GM21576 (cell line): ENCODE measurements at regions not wholly inside any gene's neighbourhood (a gene's known extent, or its start where the extent isn't known, plus 50 kb on each side); places are given as distances from the start of the nearest gene placed in this dataset.
"Not testable (repeated sequence)": the region's sequence is repeated elsewhere in the genome, so short reads cannot be mapped to it uniquely, and the experiment has no call there.

ENCODE experiments used
- ATAC-seq: cut with Tn5 transposase; IDR thresholded peaks from one replicate; pipeline ENCODE4 v1.9.1; 2021; ENCODE audit warnings: mild to moderate bottlenecking, moderate library complexity; ENCODE audit not compliant: unreplicated experiment

DNA sequence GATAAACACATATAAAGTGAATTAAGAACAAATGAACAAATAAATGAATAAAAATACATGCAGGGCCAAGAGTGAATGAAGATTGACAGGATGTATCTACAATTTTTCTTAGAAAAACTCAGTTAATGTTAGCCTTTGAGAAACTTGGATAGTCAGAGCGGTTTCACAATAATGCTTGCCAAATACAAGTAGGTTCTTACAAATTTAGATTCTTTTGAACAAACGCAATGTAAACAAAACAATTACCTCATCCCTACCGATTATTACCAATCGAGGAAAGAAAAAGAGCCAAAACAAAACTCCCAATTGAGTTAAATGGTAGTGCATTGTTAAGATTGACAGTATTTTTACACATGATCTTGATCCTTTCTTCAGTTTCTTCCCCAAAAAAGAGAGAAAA lies 176.9 kb upstream of the DEPDC1 start:
- ATAC-seq = no peak

DNA sequence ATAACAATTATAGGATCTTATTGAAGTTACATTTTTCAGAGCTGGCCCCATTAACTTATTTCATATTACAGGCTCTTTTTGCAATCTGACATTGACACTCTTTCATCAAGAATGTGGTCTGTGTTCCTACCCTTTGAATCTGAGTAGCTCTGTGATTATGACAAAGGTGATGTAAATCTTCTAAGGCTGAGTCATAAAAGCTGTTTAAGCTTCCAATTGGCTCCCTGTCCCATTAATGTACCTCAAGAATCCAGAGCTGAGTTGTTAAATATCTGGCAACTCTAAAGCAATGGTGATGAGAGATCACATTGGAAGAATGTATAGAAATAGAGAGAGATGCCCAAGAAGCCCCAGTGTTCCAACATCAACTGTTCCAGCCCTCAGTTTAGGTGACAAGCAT lies 178.5 kb upstream of the DEPDC1 start:
- no peak for ATAC-seq

DNA sequence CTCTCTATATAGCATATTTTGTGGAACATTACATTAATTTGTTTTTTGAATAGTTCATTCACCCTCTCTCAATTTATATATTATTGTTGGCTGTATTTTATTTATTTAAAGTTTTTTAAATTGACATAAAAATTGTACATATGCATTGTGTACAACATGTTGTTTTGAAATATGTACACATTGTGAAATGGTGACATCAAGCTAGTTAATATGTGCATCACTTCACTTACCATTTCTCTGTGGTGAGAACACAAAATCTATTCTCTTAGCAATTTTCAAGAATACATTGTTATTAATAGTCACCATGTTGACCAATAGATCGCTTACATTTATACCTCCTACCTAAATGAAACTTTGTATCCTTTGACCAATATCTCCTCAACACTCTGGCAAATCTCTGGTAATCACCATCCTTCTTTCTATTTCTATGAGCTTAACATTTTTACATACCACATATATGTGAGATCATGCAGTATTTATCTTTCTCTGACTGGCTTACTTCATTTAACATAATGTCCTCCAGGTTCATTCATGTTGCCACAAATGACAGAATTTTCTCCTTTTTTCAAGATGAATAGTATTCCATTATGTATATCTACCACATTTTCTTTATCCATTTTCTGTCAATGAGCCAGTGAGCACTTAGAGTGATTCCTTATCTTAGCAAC lies 180.9 kb upstream of the DEPDC1 start:
- ATAC-seq = no peak

DNA sequence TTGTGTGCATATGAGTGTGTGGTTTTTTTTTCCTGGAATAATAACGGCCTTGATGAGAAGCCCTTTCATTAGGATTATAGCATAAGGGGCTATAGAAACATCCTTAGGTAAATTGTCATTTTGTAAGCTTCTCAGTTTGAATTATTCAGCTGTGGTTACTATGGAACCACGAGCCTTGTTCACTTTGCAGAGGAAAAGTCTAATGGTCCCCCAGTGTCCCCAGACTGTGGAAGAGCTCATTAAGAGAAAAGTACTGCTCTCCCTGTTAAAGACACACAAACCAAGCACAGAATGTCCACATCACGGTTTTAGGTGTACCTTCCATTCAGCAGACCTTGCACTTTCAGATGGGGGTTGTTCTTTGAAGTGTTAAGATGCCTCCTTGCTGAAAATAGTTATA lies 199.3 kb upstream of the DEPDC1 start:
- no peak for ATAC-seq

DNA sequence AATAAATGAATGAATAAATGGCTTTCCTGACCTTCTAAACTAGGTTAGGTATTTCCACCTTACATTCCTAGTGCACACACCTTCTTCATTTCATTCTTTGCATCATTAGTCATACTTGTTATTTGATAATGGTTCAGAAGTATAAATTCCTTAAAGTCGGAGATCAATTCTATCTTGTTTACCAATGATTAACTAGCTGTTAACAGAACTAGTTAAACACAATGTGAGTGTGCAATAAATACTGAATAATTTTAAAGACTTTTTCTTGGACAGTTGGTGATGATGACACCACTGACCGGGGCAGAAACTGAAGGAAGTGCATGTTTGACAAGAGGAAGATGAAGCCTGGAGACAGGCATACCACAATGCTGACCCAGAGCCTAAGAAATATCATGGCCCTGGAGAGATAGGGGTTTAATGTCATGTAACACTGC lies 207.1 kb upstream of the DEPDC1 start:
- no peak for ATAC-seq

DNA sequence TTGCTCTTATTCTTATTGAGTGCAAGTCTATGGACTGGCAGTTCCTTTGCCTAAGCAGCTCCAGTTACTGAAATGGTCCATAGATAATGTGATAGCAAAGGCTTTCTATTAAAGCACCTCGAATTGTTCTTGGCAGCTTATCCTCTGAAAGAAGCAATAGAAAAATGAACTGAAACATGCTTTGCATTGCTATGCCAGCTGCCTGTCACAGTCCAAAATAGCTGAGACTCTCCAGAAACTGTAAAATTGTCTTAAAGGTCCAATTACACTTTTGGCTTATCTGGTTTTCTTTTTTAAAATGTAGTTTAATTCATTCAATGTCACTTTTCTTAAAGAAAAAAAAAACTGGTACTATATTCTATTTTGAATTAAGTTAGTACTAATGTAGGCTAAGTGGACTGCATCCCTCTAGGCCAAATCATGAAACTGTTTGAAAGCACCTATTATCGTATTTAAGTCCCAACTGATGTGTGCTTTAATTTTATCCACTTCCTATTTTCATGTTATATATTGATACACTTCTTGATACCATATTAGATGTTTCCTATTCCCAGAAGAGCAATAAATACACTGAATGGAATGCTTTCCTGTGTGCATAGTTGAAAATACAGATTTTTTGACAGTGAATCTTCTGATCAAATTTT lies 208.0 kb upstream of the DEPDC1 start:
- ATAC-seq = no peak

DNA sequence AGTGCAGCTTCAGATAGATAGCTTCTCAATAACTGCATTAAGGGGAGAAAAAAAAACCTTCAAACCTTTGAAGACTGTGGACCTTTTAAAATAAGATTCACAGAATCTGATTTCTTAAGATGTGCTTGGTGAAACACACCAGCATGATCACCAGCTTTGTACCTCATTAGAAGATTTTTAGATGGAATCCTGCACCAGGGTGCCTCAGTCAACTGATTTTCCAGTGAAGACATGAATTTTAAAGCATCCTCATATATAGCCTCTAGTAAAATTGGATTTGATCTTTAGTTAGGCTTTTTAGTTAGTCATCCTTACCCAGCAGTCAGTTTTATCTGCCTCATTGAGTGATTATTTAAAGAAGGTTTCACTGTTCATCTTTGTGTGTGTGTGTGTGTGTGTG lies 208.6 kb upstream of the DEPDC1 start:
- no peak for ATAC-seq

DNA sequence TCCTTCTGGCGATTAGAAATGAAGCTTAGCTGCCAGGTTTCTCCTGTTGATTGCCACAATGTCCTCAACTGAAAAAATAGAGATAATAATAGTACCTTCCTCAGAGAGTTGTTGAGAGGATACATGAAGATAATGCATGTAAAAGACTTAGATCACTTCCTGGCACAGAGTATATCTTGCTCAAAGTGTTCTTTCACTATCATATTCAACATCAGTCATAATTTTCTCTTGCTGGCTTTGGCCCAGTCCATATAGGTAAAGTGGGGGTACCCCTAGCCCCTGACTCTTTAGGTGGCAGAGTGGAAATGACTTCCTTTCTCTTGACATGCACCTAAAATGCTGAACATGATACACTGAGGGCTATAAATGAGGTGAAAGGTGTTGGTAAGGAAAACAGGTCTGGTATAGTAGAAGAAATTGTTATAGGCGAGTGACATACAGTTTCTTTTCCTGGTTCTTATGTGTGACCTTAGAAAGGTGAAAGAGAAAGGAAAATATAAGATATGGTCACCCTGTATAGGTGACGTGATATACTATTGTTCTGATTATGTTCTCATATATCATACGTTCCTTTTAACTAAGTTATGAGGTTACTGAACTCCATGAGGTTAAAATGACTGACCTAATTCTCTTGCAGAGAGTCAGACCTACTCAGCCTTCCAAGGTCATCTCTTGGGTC lies 209.9 kb upstream of the DEPDC1 start:
- no peak for ATAC-seq

DNA sequence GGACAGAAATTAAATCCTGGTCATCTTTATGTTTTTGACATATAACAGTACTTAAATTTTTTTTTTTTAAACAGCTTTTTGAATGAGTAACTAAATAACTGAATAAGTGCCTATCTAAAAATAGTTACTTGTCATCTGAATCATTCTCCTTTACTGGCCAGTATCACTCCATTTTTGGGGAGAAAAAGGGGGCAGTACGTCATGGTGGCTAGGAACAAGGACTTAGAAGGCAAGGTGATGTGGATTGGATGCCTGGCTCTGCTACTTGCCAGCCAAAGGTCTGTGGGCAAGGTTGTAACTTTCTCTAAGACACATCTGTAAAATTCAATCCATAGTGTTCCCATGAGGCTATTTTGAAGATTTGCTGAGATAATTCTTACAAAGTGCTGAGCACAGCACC lies 220.4 kb upstream of the DEPDC1 start:
- ATAC-seq = no peak

DNA sequence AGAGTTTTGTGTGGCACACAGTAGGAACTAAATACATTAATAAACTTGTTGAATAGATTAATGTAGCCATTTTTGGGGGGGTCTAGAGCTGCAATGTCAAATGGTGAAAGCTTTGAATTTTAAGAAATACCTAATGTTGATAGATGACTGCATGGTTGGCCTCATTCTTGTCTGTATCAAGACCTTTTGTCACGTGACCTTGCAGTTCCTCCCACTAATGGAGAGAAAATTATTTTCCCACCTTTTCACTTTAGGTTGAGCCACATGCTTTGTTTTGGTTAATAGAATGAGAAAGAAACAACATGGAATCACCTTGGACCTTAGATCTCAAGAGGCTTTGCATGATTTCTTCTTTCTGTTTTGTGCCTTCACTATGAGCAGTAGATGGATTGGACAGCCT lies 223.6 kb upstream of the DEPDC1 start:
- no peak for ATAC-seq

DNA sequence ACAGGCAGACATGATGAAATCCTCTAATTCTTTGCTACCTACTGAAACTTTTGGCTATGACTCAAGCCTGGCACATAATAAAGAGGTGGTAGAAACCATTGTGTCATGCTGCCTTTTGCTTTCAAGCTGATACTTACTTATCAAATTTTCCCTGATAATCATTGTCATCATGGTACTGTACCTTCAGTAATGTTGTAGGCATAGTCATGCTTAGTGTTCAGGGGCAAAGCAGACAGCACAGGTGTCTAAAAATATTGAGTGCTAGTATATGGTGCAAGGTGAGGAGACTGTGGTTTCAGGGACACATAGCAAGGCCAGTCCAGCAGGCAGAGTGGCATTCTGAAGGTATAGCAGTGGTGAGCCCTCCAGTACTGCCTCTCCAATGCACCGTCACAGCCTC lies 226.9 kb upstream of the DEPDC1 start:
- no peak for ATAC-seq

DNA sequence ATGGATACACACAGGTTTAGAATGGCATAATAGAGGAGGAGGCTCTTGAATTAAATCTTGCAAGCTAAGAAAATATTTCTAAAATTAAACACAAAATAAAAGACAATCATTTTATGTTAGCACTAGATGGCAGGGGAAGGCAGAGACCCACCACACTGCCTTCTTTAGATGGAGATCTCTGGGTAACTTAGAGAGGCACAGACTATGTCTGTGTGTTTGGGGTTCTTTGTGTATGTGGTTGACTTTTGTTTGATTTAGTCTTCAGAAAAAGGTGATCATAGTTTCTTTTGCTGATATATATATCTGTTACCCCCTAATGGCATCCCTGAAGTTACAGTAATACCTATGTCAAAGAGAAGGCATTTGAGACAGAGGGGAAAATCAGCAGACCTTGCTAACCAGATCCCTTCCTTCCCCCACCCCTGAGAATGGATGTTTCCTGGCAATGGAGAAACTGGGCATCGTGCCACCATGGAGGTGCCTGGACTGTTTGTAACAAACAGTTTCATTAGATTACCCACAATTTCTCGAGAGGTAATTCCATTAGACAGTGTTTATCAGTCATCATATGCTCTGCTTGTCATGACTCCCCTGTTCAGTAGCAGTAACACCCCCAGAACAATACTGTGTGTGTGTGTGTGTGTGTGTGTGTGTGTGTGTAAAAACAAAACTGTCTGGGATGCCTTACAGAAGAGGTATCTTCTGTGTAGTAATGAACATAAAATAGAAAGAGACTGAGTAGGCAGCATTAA lies 228.3 kb upstream of the DEPDC1 start:
- ATAC-seq = no peak

DNA sequence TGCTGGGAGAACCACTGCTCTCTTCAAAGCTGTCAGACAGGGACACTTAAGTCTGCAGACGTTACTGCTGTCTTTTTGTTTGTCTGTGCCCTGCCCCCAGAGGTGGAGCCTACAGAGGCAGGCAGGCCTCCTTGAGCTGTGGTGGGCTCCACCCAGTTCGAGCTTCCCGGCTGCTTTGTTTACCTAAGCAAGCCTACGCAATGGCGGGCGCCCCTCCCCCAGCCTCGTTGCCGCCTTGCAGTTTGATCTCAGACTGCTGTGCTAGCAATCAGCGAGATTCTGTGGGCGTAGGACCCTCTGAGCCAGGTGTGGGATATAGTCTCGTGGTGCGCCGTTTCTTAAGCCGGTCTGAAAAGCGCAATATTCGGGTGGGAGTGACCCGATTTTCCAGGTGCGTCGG lies 242.6 kb upstream of the DEPDC1 start:
- ATAC-seq = not testable (repeated sequence)

DNA sequence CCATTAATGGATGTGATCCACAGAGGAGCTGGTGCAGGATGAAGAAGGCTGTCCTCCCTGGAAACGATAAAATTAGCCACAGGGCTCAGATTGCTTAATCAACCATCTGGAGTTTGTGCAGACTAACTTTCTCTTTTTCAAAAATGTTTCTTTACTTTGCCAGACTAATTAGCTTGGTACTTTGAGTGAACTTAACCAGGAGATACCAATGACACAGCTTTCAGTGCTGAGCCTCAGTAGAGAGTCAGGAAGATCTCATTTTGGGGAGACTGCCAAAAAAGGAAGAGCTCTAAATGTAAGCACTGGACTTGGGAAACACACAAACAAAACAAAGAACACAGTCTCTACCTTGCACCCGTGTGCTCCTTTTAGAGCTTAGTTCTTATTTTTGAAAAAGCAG lies 248.1 kb upstream of the DEPDC1 start:
- no peak for ATAC-seq

DNA sequence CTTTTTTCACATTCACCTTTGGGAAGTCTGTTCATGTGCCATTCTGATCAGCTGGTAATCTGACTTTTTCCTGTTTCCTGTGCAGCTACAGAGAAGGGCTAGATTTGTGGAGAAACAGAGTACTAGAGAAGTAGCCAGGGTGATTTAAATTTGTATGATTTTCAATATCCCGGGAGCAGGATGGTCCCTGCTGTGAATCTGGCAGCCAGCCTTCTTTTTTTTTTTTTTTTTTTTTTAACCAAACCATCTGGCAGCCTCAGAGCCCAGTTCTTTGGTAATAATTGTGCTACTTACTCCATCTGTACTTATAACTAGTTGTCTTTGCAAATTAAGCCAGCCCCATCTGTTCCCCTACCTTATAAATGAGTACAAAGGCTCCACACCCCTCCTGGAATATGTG lies 248.6 kb upstream of the DEPDC1 start:
- no peak for ATAC-seq

DNA sequence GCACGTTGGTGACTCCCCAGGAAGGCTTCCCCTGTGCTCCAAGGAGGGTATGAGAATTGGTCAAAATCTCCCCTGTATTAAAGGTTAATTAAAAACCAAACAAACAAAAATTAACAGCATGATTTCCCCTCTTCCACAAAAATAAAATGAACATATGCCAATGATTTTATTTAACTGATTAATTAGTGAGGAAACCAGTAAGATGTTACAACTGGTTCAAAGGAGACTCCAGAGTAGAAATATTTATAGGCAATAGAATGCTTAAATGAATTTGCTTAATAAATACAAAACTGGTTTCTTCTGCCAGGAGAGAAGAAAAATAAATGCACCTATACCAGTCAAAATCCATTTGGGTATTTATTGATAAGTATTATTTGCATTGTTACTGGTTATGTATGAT lies 249.5 kb upstream of the DEPDC1 start:
- no peak for ATAC-seq

DNA sequence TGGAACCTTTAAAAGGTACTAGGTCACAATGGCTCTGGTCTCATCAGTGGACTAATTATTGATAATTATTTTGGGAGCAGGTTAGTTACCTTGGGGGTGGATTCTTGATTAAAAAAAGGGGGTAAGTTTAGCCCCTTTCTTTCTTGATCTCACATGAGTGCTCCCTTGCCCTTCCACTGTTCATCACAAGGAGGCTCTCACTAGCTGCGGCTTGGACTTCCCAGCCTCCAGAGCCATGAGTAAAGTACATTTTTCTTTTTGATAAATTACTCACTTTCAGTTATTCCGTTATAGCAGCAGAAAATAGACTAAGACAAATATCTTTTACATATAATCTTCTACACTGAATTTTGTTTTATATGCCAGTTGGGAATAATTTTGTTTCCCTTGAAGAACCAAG lies 254.8 kb upstream of the DEPDC1 start:
- no peak for ATAC-seq

DNA sequence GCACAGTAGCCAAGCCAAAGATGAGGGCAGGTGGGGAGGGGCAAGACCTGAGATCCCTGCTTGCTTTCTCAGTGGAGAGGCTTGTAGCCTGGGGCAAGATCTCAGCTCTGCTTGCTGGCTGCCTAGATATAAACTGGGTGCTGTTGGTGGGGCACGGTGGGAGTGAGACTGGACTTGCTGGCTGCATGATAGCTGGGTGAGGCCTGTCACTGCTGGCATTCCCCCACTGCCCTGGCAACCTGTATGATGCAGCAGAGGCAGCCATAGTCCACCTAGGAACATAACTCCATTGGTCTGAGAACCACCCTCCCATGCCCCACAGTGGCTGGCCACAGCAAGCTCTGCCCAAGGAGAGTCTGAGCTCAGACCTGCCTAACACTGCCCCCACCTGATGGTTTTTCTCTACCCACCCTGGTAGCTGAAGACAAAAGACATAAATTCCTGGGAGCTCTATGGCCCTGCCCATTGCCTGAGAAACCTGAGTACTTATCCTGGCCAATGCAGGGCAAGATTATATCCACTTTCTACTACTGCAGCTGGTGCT lies 261.9 kb upstream of the DEPDC1 start:
- no peak for ATAC-seq

DNA sequence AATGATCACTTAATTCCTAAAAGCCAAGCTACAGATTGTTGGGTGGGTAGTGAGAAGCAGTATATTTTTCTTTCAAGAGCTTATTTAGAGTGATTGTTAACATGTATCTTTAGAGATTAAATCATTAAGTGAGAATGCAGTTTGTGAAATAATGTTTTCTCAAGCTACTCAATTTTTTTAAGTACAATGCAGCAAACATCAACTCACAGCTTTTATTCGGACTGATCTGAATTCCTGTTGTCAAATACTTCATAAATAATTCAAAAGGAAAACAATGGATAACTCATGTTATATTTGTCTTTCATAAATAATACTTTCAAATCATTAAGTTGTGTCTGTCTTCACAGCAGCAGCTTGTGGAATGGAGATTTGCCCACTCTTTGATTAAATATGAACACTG lies 271.1 kb upstream of the DEPDC1 start:
- no peak for ATAC-seq

DNA sequence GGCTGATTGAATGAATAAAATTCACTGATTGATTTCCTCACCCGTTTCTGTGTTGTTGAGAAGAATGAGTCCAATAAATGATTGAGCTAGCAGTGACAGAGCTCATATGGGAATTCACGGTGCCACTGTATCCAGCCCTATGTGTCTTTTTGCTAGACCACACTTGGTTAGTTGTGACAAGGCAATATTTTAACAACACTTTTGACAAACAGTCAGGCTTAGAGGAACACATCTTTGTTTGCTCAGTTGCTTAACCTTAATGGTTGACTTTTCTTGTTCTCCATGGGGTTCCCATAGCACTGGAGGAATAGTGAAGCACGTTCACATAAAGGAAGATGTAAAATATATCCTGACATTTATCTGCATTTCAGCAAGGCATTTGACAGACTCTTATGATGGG lies 273.9 kb upstream of the DEPDC1 start:
- ATAC-seq = no peak

DNA sequence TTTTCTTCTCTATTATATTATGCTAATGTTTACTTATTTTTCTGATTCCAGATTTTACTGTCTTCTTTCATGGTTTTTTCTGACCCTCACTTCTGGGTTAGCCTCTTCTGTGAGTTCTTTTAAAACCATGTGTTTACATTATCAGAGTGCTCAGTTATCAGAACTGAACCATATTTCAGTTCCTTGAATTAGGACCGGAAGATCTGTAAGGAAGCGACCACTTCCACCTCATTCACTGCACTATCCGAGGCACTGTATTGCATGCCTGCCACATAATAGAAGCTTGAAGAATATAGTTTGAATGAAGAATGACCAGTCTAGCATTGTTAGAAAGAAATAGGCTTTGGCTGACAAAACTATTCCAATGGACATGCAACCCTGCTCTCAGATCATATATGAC lies 281.0 kb upstream of the DEPDC1 start:
- no peak for ATAC-seq
